ENCODE measurements at regions not wholly inside any gene's neighbourhood (a gene's known extent, or its start where the extent isn't known, plus 50 kb on each side); places are given as distances from the start of the nearest gene placed in this dataset.

- no peak for TF ChIP-seq POLR2A (IDR thresholded peaks at IDR 0.05)
- TF ChIP-seq, protein P1, sequence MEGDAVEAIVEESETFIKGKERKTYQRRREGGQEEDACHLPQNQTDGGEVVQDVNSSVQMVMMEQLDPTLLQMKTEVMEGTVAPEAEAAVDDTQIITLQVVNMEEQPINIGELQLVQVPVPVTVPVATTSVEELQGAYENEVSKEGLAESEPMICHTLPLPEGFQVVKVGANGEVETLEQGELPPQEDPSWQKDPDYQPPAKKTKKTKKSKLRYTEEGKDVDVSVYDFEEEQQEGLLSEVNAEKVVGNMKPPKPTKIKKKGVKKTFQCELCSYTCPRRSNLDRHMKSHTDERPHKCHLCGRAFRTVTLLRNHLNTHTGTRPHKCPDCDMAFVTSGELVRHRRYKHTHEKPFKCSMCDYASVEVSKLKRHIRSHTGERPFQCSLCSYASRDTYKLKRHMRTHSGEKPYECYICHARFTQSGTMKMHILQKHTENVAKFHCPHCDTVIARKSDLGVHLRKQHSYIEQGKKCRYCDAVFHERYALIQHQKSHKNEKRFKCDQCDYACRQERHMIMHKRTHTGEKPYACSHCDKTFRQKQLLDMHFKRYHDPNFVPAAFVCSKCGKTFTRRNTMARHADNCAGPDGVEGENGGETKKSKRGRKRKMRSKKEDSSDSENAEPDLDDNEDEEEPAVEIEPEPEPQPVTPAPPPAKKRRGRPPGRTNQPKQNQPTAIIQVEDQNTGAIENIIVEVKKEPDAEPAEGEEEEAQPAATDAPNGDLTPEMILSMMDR (IDR thresholded peaks at IDR 0.05) = no peak
These were observed 91.6 kb downstream of the TEX29 start for GRCh38 chr13:111411919-111412650.

Measured in body of pancreas (tissue), 4 donors.